Esophagus muscularis mucosa (tissue), 4 donors: ENCODE measurements at regions not wholly inside any gene's neighbourhood (a gene's known extent, or its start where the extent isn't known, plus 50 kb on each side); places are given as distances from the start of the nearest gene placed in this dataset.
"Not testable (repeated sequence)": the region's sequence is repeated elsewhere in the genome, so short reads cannot be mapped to it uniquely, and the experiment has no call there.

Experiments
- DNase-seq: peaks from one replicate; pipeline ENCODE4 v3.0.0-alpha.2; 2017; ENCODE audit errors: extremely low spot score
- H3K27ac ChIP-seq, 4 donors: fragments of 200-600 bp; sonication (generic); replicated peaks in 1 of 4; 1 replicate in 3 of 4; 2 replicates in 1 of 4; pipeline ENCODE4 v1.5.1; 2016 to 2019; ENCODE audit warnings: mild to moderate bottlenecking in 1 of 4
- H3K27me3 ChIP-seq, 4 donors: fragments of 200-600 bp; sonication (generic); one replicate each; pipeline versions ENCODE4 v1.5.1 to v1.6.0; 2016 to 2019
- H3K36me3 ChIP-seq, 4 donors: fragments of 200-600 bp; sonication (generic); one replicate each; pipeline ENCODE4 v1.5.1; 2016 to 2019
- H3K4me1 ChIP-seq, 4 donors: fragments of 200-600 bp; sonication (generic); one replicate each; pipeline ENCODE4 v1.5.1; 2016 to 2019
- H3K4me3 ChIP-seq, 4 donors: fragments of 200-600 bp; sonication (generic); 1 replicate in 2 of 4; 2 replicates in 2 of 4; pipeline ENCODE4 v1.5.1; 2016 to 2019; ENCODE audit warnings: mild to moderate bottlenecking in 4 of 4, moderate library complexity in 1 of 4
- H3K9me3 ChIP-seq, 4 donors: fragments of 200-600 bp; sonication (generic); 1 replicate in 3 of 4; 2 replicates in 1 of 4; pipeline ENCODE4 v1.5.1; 2016 to 2019
- CTCF ChIP-seq, 3 experiments: fragments of 200-600 bp in 2 of 3; fragments of 450-650 bp in 1 of 3; sonication (generic) in 2 of 3; IDR thresholded peaks; one replicate each; pipeline ENCODE4 v1.5.1; 2017 to 2019; ENCODE audit warnings: antibody characterized with exemption in 3 of 3, mild to moderate bottlenecking in 2 of 3, moderate library complexity in 1 of 3
- EP300 ChIP-seq: sonication (generic); formaldehyde crosslinking; IDR thresholded peaks from one replicate; pipeline ENCODE4 v1.6.1; 2017; ENCODE audit warnings: antibody characterized with exemption
- POLR2A ChIP-seq: fragments of 450-650 bp; IDR thresholded peaks from one replicate; pipeline ENCODE4 v1.6.1; 2017; ENCODE audit warnings: antibody characterized with exemption, moderate library complexity, mild to moderate bottlenecking, low read depth
- POLR2AphosphoS5 ChIP-seq, 2 donors: sonication (generic); formaldehyde crosslinking; IDR thresholded peaks; one replicate each; pipeline ENCODE4 v1.6.1; 2017; ENCODE audit warnings: antibody characterized with exemption in 2 of 2
- WGBS: methylation state at CpG from one replicate; pipeline ENCODE4 v1.1.5; 2018; 5-methylcytosine and 5-hydroxymethylcytosine counted together
- intact Hi-C: fragments of 100-400 bp; cut with DNase I; formaldehyde crosslinking; loops from one replicate; pipeline ENCODE4 v1.15.1; 2023

- DNase-seq, intact Hi-C loops: not testable (repeated sequence)
- H3K27me3 ChIP-seq, result peaks cover 0 to 19% (median 0%) of the 10 kb centered on the region in 4 donors
Measured at GRCh38 chr9:65454034-65454433, 169.0 kb upstream of the FOXD4L5 start.

GRCh38 chr9:65449886-65450610 lies 165.0 kb upstream of the FOXD4L5 start:
- H3K4me1 ChIP-seq, DNase-seq, H3K4me3 ChIP-seq, H3K9me3 ChIP-seq, H3K27ac ChIP-seq, H3K36me3 ChIP-seq, intact Hi-C loops: not testable (repeated sequence)
- 47% methylated on average over 3 of the region's 12 CpGs for WGBS
- peaks cover 0 to 19% (median 0%) of the 10 kb centered on the region in 4 donors for H3K27me3 ChIP-seq

More at GRCh38 chr9:65454034-65454433, 169.0 kb upstream of the FOXD4L5 start:
- H3K27ac ChIP-seq, H3K36me3 ChIP-seq, H3K9me3 ChIP-seq, H3K4me1 ChIP-seq, H3K4me3 ChIP-seq: not testable (repeated sequence)
- 60% methylated on average over 2 of the region's 2 CpGs for WGBS

- H3K4me3 ChIP-seq, result no peak overlapping the region
- no peaks in the 10 kb centered on the region for H3K9me3 ChIP-seq
- H3K27me3 ChIP-seq, result peaks cover 0 to 19% (median 0%) of the 10 kb centered on the region in 4 donors
- TF ChIP-seq EP300, result no peak
- TF ChIP-seq CTCF (IDR thresholded peaks at IDR 0.05), result no peak
- no peak for TF ChIP-seq POLR2AphosphoS5 (IDR thresholded peaks at IDR 0.05)
- TF ChIP-seq POLR2A, result no peak
- no peak for DNase-seq
- H3K4me1 ChIP-seq, result no peaks in the 10 kb centered on the region
- intact Hi-C loops, result no loop called here
- H3K27ac ChIP-seq, result no peak overlapping the region
- 79% methylated on average over 4 of the region's 6 CpGs for WGBS
- no peaks in the 10 kb centered on the region for H3K36me3 ChIP-seq
Measured at GRCh38 chr9:65449423-65449822, 164.4 kb upstream of the FOXD4L5 start.

- 74% methylated on average over 6 of the region's 7 CpGs for WGBS
- H3K9me3 ChIP-seq, H3K27ac ChIP-seq, H3K4me3 ChIP-seq, intact Hi-C loops, H3K36me3 ChIP-seq, DNase-seq, H3K4me1 ChIP-seq: not testable (repeated sequence)
- peaks cover 0 to 19% (median 0%) of the 10 kb centered on the region in 4 donors for H3K27me3 ChIP-seq
Measured at GRCh38 chr9:65447146-65447545, 162.1 kb upstream of the FOXD4L5 start.

DNA sequence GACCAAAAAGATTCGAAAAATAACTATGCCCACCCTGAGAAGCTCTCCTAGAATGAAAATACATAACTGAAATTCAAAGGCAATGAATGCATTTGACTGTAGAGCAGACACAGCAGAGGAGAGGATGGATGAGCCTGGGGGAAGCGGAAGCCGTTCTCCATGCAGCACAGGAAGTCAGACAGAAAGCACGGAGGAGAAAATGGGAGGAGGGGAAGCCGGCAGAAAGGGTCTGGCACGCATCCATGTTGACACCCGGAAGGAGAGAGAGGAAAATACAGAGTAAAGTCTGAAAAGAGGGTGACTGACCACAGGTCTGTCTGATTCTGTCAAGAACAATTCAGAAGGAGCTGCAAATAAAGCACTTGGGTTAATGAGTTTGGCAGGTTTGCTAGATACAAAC lies 161.0 kb upstream of the FOXD4L5 start:
- H3K4me3 ChIP-seq, H3K27ac ChIP-seq, intact Hi-C loops, H3K4me1 ChIP-seq, H3K9me3 ChIP-seq, DNase-seq, H3K36me3 ChIP-seq: not testable (repeated sequence)
- 85% methylated on average over 7 of the region's 7 CpGs for WGBS
- H3K27me3 ChIP-seq, result peaks cover 0 to 19% (median 0%) of the 10 kb centered on the region in 4 donors

GRCh38 chr9:65444943-65445342 lies 159.9 kb upstream of the FOXD4L5 start:
- no peak for TF ChIP-seq POLR2A
- TF ChIP-seq CTCF (IDR thresholded peaks at IDR 0.05), result no peak
- TF ChIP-seq EP300, result no peak
- TF ChIP-seq POLR2AphosphoS5 (IDR thresholded peaks at IDR 0.05), result no peak
- WGBS, result 81% methylated on average over 7 of the region's 8 CpGs
- Histone ChIP-seq H3K27me3 (peaks cover 0 to 9% (median 0%) of the 10 kb centered on the region in 4 donors), H3K4me3 (no peak overlapping the region), H3K4me1 (no peaks in the 10 kb centered on the region), H3K9me3 (no peaks in the 10 kb centered on the region), H3K27ac (no peak overlapping the region), H3K36me3 (no peaks in the 10 kb centered on the region)
- DNase-seq, result no peak
- intact Hi-C loops, result no loop called here

DNA sequence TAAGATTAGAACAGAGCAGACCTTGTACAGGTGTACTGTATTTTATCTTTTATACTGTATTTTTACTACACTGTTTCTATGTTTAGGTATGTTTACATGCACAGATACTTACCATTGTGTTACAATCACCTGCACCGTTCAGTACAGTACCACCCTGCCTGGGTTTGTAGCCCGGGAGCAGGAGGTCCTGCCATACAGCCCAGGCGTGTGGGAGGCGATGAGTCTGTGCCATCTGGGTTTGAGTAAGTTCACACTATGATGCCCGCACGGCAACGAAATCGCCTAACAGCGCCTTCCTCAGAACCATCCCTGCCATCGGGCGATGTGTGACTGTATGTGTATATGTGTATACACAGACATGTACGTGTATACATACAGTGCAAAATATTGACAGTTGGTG lies 157.1 kb upstream of the FOXD4L5 start:
- H3K9me3 ChIP-seq, H3K36me3 ChIP-seq, H3K4me3 ChIP-seq, H3K27ac ChIP-seq, DNase-seq, H3K27me3 ChIP-seq, intact Hi-C loops, H3K4me1 ChIP-seq: not testable (repeated sequence)
- 92% methylated on average over 12 of the region's 12 CpGs for WGBS

DNA sequence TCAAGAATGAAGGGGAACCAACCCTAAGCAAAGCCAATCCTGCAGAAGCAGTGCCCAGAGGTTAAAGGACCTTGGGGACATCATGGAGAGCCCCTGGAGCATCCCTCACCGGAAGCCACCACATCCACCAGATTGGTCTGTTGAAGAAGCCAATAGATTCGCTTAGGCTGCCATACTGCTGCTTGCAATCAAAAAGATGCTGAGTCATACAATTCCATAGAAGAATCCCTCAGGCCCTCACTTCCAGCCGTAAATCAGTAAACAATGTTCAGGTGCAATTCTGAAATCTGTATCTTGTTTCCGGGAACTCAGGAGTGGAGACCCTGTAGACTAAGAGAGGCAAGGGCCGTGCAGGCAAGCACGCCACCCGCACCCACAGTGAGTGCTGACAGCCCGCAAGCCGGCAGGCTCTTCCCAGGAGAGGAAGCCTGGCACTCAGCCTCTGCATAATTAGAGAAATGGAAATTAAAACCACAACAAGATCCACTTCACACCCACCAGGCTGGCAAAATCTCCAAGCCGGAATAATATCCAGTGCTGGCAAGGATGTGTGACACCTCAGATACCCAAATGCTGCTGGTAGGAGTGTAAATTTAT lies 156.4 kb upstream of the FOXD4L5 start:
- H3K27me3 ChIP-seq, H3K27ac ChIP-seq, H3K36me3 ChIP-seq, H3K4me1 ChIP-seq, intact Hi-C loops, H3K4me3 ChIP-seq, H3K9me3 ChIP-seq, DNase-seq: not testable (repeated sequence)
- 92% methylated on average over 8 of the region's 10 CpGs for WGBS
